Neural progenitor cell (in vitro differentiated cells): ENCODE measurements at regions not wholly inside any gene's neighbourhood (a gene's known extent, or its start where the extent isn't known, plus 50 kb on each side); places are given as distances from the start of the nearest gene placed in this dataset.

ENCODE experiments used
- DNase-seq: peaks from one replicate; pipeline ENCODE4 v3.0.0-alpha.2; 2016; ENCODE audit warnings: low spot score
- H2AFZ ChIP-seq: fragments of 200-600 bp; sonication (generic); replicated peaks from 2 replicates; pipeline ENCODE4 v1.6.1; 2016; ENCODE audit warnings: antibody characterized with exemption
- H3F3A ChIP-seq: fragments of 200-600 bp; sonication (generic); 2 replicates; pipeline ENCODE4 v1.6.1; 2016; ENCODE audit warnings: antibody characterized with exemption, low read depth
- H3K27ac ChIP-seq: fragments of 200-600 bp; sonication (generic); 2 replicates; pipeline ENCODE4 v1.5.1; 2016; ENCODE audit warnings: mild to moderate bottlenecking
- H3K27me3 ChIP-seq: fragments of 200-600 bp; sonication (generic); 2 replicates; pipeline ENCODE4 v1.6.1; 2016; ENCODE audit warnings: mild to moderate bottlenecking, moderate library complexity
- H3K36me3 ChIP-seq: fragments of 200-600 bp; sonication (generic); 2 replicates; pipeline ENCODE4 v1.5.1; 2016
- H3K4me1 ChIP-seq: fragments of 200-600 bp; sonication (generic); 2 replicates; pipeline ENCODE4 v1.6.1; 2016; ENCODE audit warnings: mixed run types
- H3K4me2 ChIP-seq: fragments of 200-600 bp; sonication (generic); 2 replicates; pipeline ENCODE4 v1.6.1; 2016
- H3K4me3 ChIP-seq: fragments of 200-600 bp; sonication (generic); 2 replicates; pipeline ENCODE4 v1.5.1; 2016
- H3K79me2 ChIP-seq: fragments of 200-600 bp; sonication (generic); 2 replicates; pipeline ENCODE4 v1.6.1; 2016; ENCODE audit warnings: low read depth
- H3K9ac ChIP-seq: fragments of 200-600 bp; sonication (generic); 2 replicates; pipeline ENCODE4 v1.6.1; 2016
- H3K9me3 ChIP-seq: fragments of 200-600 bp; sonication (generic); 2 replicates; pipeline ENCODE4 v1.5.1; 2016; ENCODE audit warnings: low read depth
- H4K20me1 ChIP-seq: fragments of 200-600 bp; sonication (generic); 2 replicates; pipeline ENCODE4 v1.6.1; 2016; ENCODE audit warnings: low read depth
- H3K27ac Mint-ChIP-seq: 3 replicates; pipeline ENCODE4 v1.8.0; 2021; ENCODE audit warnings: mixed read lengths
- H3K27me3 Mint-ChIP-seq: 2 replicates; pipeline ENCODE4 v1.8.0; 2022; ENCODE audit warnings: low read depth, mild to moderate bottlenecking, inconsistent platforms, moderate library complexity, mixed read lengths; ENCODE audit not compliant: insufficient read depth
- H3K36me3 Mint-ChIP-seq: 3 replicates; pipeline ENCODE4 v1.8.0; 2021; ENCODE audit warnings: mixed read lengths
- H3K4me1 Mint-ChIP-seq: 3 replicates; pipeline ENCODE4 v1.8.0; 2021; ENCODE audit warnings: mixed read lengths
- H3K4me3 Mint-ChIP-seq: 3 replicates; pipeline ENCODE4 v1.8.0; 2021; ENCODE audit warnings: mild to moderate bottlenecking, moderate library complexity, mixed read lengths
- H3K9me3 Mint-ChIP-seq: 3 replicates; pipeline ENCODE4 v1.8.0; 2020; ENCODE audit warnings: mixed read lengths
- CTCF ChIP-seq: fragments of 200-600 bp; sonication (generic); IDR thresholded peaks from 2 replicates; pipeline ENCODE4 v1.5.1; 2017; ENCODE audit warnings: antibody characterized with exemption, mild to moderate bottlenecking
- EZH2 ChIP-seq: fragments of 200-600 bp; sonication (generic); IDR thresholded peaks from 2 replicates; pipeline ENCODE4 v1.6.1; 2017; ENCODE audit warnings: antibody characterized with exemption, mild to moderate bottlenecking, moderate library complexity
- EZH2phosphoT487 ChIP-seq: fragments of 200-600 bp; sonication (generic); IDR thresholded peaks from 2 replicates; pipeline ENCODE4 v1.6.1; 2017; ENCODE audit warnings: antibody characterized with exemption

- Histone ChIP-seq H3K27ac (no peak overlapping the region), H3F3A (no peaks in the 10 kb centered on the region), H3K4me1 (no peaks in the 10 kb centered on the region), H2AFZ (no peak overlapping the region), H3K79me2 (no peaks in the 10 kb centered on the region), H3K4me2 (no peak overlapping the region), H3K36me3 (no peaks in the 10 kb centered on the region), H3K9ac (no peak overlapping the region), H3K4me3 (no peak overlapping the region), H4K20me1 (no peaks in the 10 kb centered on the region), H3K9me3 (no peaks in the 10 kb centered on the region), H3K27me3 (no peaks in the 10 kb centered on the region)
- no peak overlapping the region for H3K4me3 Mint-ChIP-seq
- no peaks in the 10 kb centered on the region for H3K27me3 Mint-ChIP-seq
- peaks cover 4% of the 10 kb centered on the region for H3K4me1 Mint-ChIP-seq
- no peaks in the 10 kb centered on the region for H3K36me3 Mint-ChIP-seq
- TF ChIP-seq EZH2 (no peak), CTCF (no peak), EZH2phosphoT487 (no peak)
- no peaks in the 10 kb centered on the region for H3K9me3 Mint-ChIP-seq
- no peak overlapping the region for H3K27ac Mint-ChIP-seq
- no peak for DNase-seq
Measured at GRCh38 chr12:90260136-90260535, 551.5 kb upstream of the ATP2B1 start.

GRCh38 chr12:90257927-90258624, 549.4 kb upstream of the ATP2B1 start:
- Histone ChIP-seq H2AFZ (no peak overlapping the region), H3K27ac (no peak overlapping the region), H3K4me3 (no peak overlapping the region), H3K79me2 (no peaks in the 10 kb centered on the region), H4K20me1 (no peaks in the 10 kb centered on the region), H3F3A (no peaks in the 10 kb centered on the region), H3K9ac (no peak overlapping the region), H3K27me3 (no peaks in the 10 kb centered on the region), H3K4me1 (no peaks in the 10 kb centered on the region), H3K36me3 (no peaks in the 10 kb centered on the region), H3K9me3 (no peaks in the 10 kb centered on the region), H3K4me2 (no peak overlapping the region)
- TF ChIP-seq CTCF (no peak), EZH2 (no peak), EZH2phosphoT487 (no peak)
- H3K36me3 Mint-ChIP-seq = no peaks in the 10 kb centered on the region
- no peak overlapping the region for H3K27ac Mint-ChIP-seq
- H3K4me3 Mint-ChIP-seq = no peak overlapping the region
- no peaks in the 10 kb centered on the region for H3K9me3 Mint-ChIP-seq
- no peaks in the 10 kb centered on the region for H3K27me3 Mint-ChIP-seq
- no peak for DNase-seq
- H3K4me1 Mint-ChIP-seq = peaks cover 4% of the 10 kb centered on the region

GRCh38 chr12:90254796-90255195, 546.2 kb upstream of the ATP2B1 start:
- DNase-seq = no peak
- Histone ChIP-seq H3K36me3 (no peaks in the 10 kb centered on the region), H4K20me1 (no peaks in the 10 kb centered on the region), H3K4me2 (no peak overlapping the region), H3K4me1 (no peaks in the 10 kb centered on the region), H2AFZ (no peak overlapping the region), H3K9ac (no peak overlapping the region), H3K79me2 (no peaks in the 10 kb centered on the region), H3K27ac (no peak overlapping the region), H3K9me3 (no peaks in the 10 kb centered on the region), H3K27me3 (no peaks in the 10 kb centered on the region), H3K4me3 (no peak overlapping the region), H3F3A (no peaks in the 10 kb centered on the region)
- H3K9me3 Mint-ChIP-seq = no peaks in the 10 kb centered on the region
- TF ChIP-seq EZH2 (no peak), EZH2phosphoT487 (no peak), CTCF (no peak)
- no peaks in the 10 kb centered on the region for H3K36me3 Mint-ChIP-seq
- no peak overlapping the region for H3K4me3 Mint-ChIP-seq
- H3K27ac Mint-ChIP-seq = no peak overlapping the region
- H3K4me1 Mint-ChIP-seq = no peaks in the 10 kb centered on the region
- H3K27me3 Mint-ChIP-seq = peaks cover 2% of the 10 kb centered on the region
